Transverse colon (tissue), 4 donors: ENCODE measurements at regions not wholly inside any gene's neighbourhood (a gene's known extent, or its start where the extent isn't known, plus 50 kb on each side); places are given as distances from the start of the nearest gene placed in this dataset.

ENCODE experiments used
- DNase-seq: peaks from one replicate; pipeline ENCODE4 v3.0.0-alpha.2; 2019
- H3K27ac ChIP-seq, 4 donors: fragments of 200-600 bp; sonication (generic); 2 replicates each; pipeline ENCODE4 v1.5.1; 2016 to 2018; ENCODE audit warnings: inconsistent platforms in 4 of 4
- H3K27me3 ChIP-seq: fragments of 200-600 bp; sonication (generic); 2 replicates; pipeline ENCODE4 v1.5.1; 2017; ENCODE audit warnings: inconsistent platforms
- H3K36me3 ChIP-seq, 4 donors: fragments of 200-600 bp; sonication (generic); 2 replicates each; pipeline ENCODE4 v1.5.1; 2017 to 2019; ENCODE audit warnings: inconsistent platforms in 4 of 4
- H3K4me1 ChIP-seq, 4 donors: fragments of 200-600 bp; sonication (generic); 2 replicates each; pipeline ENCODE4 v1.5.1; 2017 to 2020; ENCODE audit warnings: inconsistent platforms in 4 of 4
- H3K4me3 ChIP-seq, 4 donors: fragments of 200-600 bp; sonication (generic); 1 replicate in 1 of 4; 2 replicates in 3 of 4; pipeline versions ENCODE4 v1.5.1 to v1.6.1; 2017 to 2019; ENCODE audit warnings: inconsistent platforms in 4 of 4
- H3K9me3 ChIP-seq, 2 donors: fragments of 200-600 bp; sonication (generic); 2 replicates each; pipeline ENCODE4 v1.5.1; 2017 to 2019; ENCODE audit warnings: inconsistent platforms in 2 of 2
- EP300 ChIP-seq: sonication (generic); formaldehyde crosslinking; IDR thresholded peaks from one replicate; pipeline ENCODE4 v1.6.1; 2017; ENCODE audit warnings: antibody characterized with exemption, low read depth
- POLR2A ChIP-seq: fragments of 450-650 bp; IDR thresholded peaks from one replicate; pipeline ENCODE4 v1.6.1; 2016; ENCODE audit warnings: antibody characterized with exemption, mild to moderate bottlenecking, moderate library complexity
- POLR2AphosphoS5 ChIP-seq, 3 donors: sonication (generic); formaldehyde crosslinking; IDR thresholded peaks; one replicate each; pipeline ENCODE4 v1.6.1; 2016; ENCODE audit warnings: antibody characterized with exemption in 3 of 3
- WGBS, 2 donors: methylation state at CpG; one replicate each; pipeline ENCODE4 v1.1.5; 2018; ENCODE audit warnings: low coverage in 1 of 2; 5-methylcytosine and 5-hydroxymethylcytosine counted together
- in situ Hi-C, 4 donors: fragments of 200-750 bp; cut with MboI; loops; one replicate each; pipeline versions ENCODE4 v1.15.0 to v1.15.1; 2017; ENCODE audit warnings: low sequenced_read_pairs in 3 of 4, low pct_ligation_motif_present in 1 of 4, low pct_unique_long_range_greater_than_20kb in 1 of 4
- intact Hi-C: fragments of 100-400 bp; cut with DNase I; formaldehyde crosslinking; loops from one replicate; pipeline ENCODE4 v1.15.1; 2023; ENCODE audit warnings: low total_unique reads
- TF ChIP-seq, protein P1 (sequence below), 5 experiments: fragments of 200-600 bp in 3 of 5; fragments of 450-650 bp in 2 of 5; sonication (generic) in 3 of 5; IDR thresholded peaks; 1 replicate in 2 of 5; 2 replicates in 3 of 5; pipeline ENCODE4 v1.5.1; 2016 to 2017; ENCODE audit warnings: antibody characterized with exemption in 5 of 5, inconsistent platforms in 3 of 5, mild to moderate bottlenecking in 2 of 5, moderate library complexity in 1 of 5

DNA sequence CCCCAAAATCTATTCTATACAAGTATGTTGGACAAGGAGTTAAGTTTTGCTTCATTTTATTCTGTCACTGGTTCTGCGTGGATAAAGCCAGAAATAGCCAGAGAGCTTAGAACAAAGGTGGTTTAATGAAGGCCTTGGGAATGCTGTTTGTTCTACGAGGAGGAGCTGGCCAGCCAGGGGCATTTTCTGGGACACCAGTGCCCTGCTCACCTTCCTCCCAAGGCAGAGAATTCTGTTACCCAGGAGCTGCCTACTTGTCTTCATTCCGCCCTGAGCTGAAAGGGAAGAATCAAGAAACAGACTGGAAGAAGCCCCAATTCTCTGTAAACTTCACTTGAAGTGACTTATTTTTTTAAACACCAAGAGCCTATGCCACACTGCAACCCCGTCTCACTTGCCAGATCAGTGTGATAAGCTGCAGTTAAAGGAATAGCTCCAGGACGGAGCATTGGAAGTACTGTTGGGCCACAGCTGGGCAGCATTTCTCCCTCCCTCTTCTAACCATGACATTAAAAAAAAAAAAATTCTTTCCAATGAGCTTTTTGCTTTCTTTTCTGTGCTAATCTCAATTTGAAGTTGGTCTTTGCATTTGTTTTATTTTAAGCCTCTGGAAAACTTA, 149.8 kb upstream of the DYNLRB2 start:
- no peak overlapping the region for H3K27ac ChIP-seq
- intact Hi-C loops: no loop called here

DNA sequence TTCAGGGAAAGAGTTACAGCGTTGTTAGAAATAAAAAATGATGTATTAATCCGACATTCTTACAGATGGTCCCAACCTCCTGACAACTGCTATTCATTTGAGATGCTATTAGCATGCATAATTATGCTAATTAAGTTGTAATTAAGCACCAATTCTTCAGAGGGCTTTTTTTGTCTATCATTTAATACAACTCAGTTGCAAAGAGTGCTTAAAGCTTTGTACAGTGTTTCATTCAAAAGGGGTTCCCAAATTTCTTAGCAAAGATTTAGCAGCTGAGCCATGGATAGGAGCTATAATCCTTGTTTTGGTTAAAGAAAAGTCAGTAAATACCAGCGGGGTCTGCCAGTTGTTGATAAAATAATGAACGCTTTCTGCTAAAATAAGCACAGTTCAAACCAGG, 150.7 kb upstream of the DYNLRB2 start:
- no peak for DNase-seq
- Histone ChIP-seq H3K4me3 (no peak overlapping the region), H3K27ac (no peak overlapping the region), H3K36me3 (no peaks in the 10 kb centered on the region), H3K4me1 (no peaks in the 10 kb centered on the region), H3K27me3 (no peaks in the 10 kb centered on the region), H3K9me3 (no peaks in the 10 kb centered on the region)
- intact Hi-C loops: no loop called here
- WGBS, 2 donors: 79 to 80% methylated on average over 4 of the region's 4 CpGs
- in situ Hi-C loops: no loop called here
- TF ChIP-seq POLR2AphosphoS5 (IDR thresholded peaks at IDR 0.05) (no peak), EP300 (no peak), POLR2A (no peak)
- TF ChIP-seq, protein P1, sequence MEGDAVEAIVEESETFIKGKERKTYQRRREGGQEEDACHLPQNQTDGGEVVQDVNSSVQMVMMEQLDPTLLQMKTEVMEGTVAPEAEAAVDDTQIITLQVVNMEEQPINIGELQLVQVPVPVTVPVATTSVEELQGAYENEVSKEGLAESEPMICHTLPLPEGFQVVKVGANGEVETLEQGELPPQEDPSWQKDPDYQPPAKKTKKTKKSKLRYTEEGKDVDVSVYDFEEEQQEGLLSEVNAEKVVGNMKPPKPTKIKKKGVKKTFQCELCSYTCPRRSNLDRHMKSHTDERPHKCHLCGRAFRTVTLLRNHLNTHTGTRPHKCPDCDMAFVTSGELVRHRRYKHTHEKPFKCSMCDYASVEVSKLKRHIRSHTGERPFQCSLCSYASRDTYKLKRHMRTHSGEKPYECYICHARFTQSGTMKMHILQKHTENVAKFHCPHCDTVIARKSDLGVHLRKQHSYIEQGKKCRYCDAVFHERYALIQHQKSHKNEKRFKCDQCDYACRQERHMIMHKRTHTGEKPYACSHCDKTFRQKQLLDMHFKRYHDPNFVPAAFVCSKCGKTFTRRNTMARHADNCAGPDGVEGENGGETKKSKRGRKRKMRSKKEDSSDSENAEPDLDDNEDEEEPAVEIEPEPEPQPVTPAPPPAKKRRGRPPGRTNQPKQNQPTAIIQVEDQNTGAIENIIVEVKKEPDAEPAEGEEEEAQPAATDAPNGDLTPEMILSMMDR (IDR thresholded peaks at IDR 0.05): no peak

More for the DNA sequence above, 149.8 kb upstream of the DYNLRB2 start:
- in situ Hi-C loops: no loop called here
- Histone ChIP-seq H3K9me3 (no peaks in the 10 kb centered on the region), H3K4me1 (no peaks in the 10 kb centered on the region), H3K4me3 (no peak overlapping the region), H3K27me3 (no peaks in the 10 kb centered on the region), H3K36me3 (no peaks in the 10 kb centered on the region)
- TF ChIP-seq EP300: no peak
- TF ChIP-seq POLR2AphosphoS5 (IDR thresholded peaks at IDR 0.05): no peak
- TF ChIP-seq POLR2A: no peak
- TF ChIP-seq, protein P1 (IDR thresholded peaks at IDR 0.05): no peak
- WGBS, 2 donors: 37 to 65% methylated on average over 2 to 5 of the region's 5 CpGs
- no peak for DNase-seq

DNA sequence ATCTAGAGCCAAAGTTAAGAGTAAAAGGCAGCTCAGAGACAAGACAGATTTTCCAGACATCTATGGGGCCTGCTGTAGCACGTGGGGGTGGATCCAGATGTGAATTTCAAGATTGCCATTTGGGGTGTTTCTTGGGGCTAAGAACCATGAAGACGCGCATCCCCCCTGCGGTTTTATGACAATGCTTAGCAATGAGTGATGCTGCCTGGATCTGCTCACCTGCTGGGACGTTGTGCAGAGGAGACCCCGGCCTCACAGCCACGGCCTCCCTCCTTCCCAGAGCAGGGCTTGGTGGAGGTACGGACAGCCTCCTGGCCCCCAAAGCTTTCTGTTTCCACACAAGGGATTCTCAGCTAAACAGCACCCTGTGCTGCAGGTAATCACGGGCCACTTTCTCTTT, 151.5 kb upstream of the DYNLRB2 start:
- Histone ChIP-seq H3K27ac (no peak overlapping the region), H3K36me3 (no peaks in the 10 kb centered on the region), H3K4me3 (no peak overlapping the region), H3K27me3 (no peaks in the 10 kb centered on the region), H3K4me1 (no peaks in the 10 kb centered on the region), H3K9me3 (no peaks in the 10 kb centered on the region)
- in situ Hi-C loops (no loop called here), intact Hi-C loops (no loop called here)
- no peak for DNase-seq
- TF ChIP-seq POLR2AphosphoS5 (IDR thresholded peaks at IDR 0.05) (no peak), POLR2A (no peak), EP300 (no peak)
- TF ChIP-seq, protein P1 (IDR thresholded peaks at IDR 0.05): no peak
- 0 to 70% methylated on average over 1 to 9 of the region's 9 CpGs for WGBS, 2 donors

DNA sequence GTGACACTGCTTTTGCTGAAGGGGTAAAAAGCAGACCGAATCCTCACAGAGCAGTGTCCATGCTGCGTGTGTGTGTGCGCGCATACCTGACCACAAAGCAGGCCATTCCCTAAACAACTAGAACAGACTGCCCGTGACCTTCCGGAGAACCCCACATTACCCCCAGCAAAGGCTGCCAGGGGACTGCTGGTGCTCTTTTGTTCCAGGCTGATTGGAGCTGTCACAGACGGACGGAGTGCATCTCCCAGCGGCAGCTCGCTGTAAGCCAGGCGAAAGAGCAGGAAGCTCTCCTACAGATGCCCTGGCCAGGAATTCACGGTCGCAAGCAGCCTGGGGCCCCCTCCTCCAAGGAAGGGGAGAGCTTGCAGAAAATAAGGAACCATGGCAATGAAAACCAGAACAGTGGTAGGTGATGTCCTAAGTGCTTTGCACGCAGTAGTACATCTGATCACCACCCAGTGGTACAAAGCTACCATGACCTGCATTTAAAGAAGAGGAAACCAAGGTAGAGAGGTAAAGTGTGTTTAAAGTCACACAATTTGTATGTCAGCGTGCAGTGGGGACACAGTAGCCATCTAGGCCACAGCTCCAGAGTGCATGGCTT, 153.4 kb upstream of the DYNLRB2 start:
- WGBS, 2 donors: 78% methylated on average over 15 of the region's 15 CpGs; no CpG with 5 or more reads in 1 of the 2 donors
- intact Hi-C loops (no loop called here), in situ Hi-C loops (no loop called here)
- Histone ChIP-seq H3K9me3 (no peaks in the 10 kb centered on the region), H3K27ac (no peak overlapping the region), H3K4me3 (no peak overlapping the region), H3K4me1 (no peaks in the 10 kb centered on the region), H3K36me3 (no peaks in the 10 kb centered on the region), H3K27me3 (peaks cover 2% of the 10 kb centered on the region)
- no peak for DNase-seq
- TF ChIP-seq EP300: no peak
- no peak for TF ChIP-seq POLR2AphosphoS5 (IDR thresholded peaks at IDR 0.05)
- TF ChIP-seq POLR2A: no peak
- TF ChIP-seq, protein P1 (IDR thresholded peaks at IDR 0.05): no peak
